ENCODE measurements at regions not wholly inside any gene's neighbourhood (a gene's known extent, or its start where the extent isn't known, plus 50 kb on each side); places are given as distances from the start of the nearest gene placed in this dataset.

DNA sequence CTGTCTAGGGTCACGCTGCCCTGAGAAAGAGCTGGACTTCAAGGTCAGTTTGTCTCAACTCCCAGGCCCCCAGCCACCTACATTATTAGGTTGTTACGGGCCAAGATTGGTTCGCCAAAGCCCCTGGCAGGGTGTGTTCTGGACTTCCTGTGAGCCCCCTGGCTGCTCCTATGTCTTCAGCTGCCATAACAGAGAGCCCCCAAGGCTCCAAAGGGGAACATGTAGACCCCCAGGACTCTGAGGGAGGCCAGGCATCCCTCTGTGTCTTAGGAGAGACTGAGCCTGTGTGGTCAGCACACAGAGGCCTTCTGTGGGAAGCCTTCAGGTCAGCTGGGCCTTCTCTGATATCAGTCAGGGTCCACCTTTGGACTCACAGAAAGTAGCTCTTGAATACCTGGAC, 58.3 kb downstream of the INHBB start:
- Histone ChIP-seq H3K27me3 (no peaks in the 10 kb centered on the region), H3K36me3 (no peaks in the 10 kb centered on the region), H3K27ac (no peak overlapping the region), H3K9me3 (peaks cover 0 to 9% of the 10 kb centered on the region in 2 donors), H3K4me1 (no peaks in the 10 kb centered on the region), H3K4me3 (no peak overlapping the region)
- intact Hi-C loops (cut with DNase I), result no loop called here
- TF ChIP-seq, protein P1, sequence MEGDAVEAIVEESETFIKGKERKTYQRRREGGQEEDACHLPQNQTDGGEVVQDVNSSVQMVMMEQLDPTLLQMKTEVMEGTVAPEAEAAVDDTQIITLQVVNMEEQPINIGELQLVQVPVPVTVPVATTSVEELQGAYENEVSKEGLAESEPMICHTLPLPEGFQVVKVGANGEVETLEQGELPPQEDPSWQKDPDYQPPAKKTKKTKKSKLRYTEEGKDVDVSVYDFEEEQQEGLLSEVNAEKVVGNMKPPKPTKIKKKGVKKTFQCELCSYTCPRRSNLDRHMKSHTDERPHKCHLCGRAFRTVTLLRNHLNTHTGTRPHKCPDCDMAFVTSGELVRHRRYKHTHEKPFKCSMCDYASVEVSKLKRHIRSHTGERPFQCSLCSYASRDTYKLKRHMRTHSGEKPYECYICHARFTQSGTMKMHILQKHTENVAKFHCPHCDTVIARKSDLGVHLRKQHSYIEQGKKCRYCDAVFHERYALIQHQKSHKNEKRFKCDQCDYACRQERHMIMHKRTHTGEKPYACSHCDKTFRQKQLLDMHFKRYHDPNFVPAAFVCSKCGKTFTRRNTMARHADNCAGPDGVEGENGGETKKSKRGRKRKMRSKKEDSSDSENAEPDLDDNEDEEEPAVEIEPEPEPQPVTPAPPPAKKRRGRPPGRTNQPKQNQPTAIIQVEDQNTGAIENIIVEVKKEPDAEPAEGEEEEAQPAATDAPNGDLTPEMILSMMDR (IDR thresholded peaks at IDR 0.05), result no peak
- DNase-seq (ENCODE audit: low spot score in 2 of 2), result no peak

DNA sequence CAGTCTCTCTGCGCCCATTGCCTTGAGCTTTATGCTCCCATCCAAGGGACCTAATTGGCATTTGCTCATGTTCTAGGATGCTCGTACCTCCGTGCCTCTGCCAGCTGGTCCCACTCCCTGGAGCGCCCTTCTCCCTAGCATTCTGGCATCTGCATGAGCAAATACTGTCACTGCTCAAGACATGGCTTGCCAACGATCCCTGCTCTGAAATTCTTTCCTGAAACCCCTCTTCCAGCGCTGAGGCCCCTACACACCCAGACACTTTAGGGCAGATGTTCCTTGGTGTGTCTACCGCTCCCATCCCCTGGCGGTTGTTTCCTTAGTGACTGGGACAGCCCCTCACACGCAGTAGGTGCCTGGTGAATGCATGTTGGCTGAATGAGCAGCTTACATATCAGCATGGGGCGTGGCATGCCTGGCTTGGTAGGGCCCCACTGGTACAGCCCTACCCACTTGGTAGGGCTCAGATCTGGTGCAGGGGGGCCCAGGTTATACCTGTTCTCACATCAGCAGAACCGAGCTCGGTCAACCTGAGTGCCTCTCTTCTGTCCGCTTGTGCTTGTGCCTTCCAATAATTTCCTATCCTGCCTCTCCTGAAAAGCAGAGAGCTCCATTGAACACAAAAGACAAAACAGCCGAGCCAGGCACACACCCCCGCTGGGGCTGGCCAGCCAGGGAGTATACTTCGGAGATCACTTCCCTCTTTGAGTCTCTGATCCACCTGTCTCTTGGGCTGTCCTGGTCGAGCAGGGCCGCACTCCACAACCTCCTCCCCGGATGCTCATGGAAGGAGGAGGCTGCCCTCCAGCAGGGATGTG, 59.2 kb downstream of the INHBB start:
- DNase-seq (ENCODE audit: low spot score in 2 of 2), result no peak
- TF ChIP-seq, protein P1 (IDR thresholded peaks at IDR 0.05), result no peak
- no peaks in the 10 kb centered on the region for H3K4me1 ChIP-seq
- H3K4me3 ChIP-seq, result no peak overlapping the region
- H3K36me3 ChIP-seq, result no peaks in the 10 kb centered on the region
- no peak overlapping the region for H3K27ac ChIP-seq
- no peaks in the 10 kb centered on the region for H3K27me3 ChIP-seq
- peaks cover 0 to 13% of the 10 kb centered on the region in 2 donors for H3K9me3 ChIP-seq
- intact Hi-C loops (cut with DNase I), result no loop called here

DNA sequence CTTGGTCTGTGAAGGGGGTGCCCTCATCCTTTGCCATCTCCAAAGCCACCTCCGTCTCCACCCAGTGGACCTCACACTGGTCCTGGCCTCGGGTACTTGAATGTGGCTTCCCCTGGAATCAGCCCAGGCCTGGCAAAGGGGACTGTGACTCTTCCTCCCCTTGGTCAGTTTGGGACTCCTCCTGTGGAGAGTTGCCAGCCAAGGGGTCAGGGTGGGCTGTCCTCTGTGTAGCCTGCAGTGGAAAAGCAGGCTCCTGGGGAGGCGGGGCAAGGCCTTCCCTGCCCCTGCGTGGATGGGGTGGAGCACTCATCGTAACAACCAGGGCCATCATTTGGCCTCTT, 59.8 kb downstream of the INHBB start:
- Histone ChIP-seq H3K9me3 (peaks cover 0 to 13% of the 10 kb centered on the region in 2 donors), H3K4me1 (no peaks in the 10 kb centered on the region), H3K27ac (no peak overlapping the region), H3K4me3 (no peak overlapping the region), H3K36me3 (no peaks in the 10 kb centered on the region), H3K27me3 (no peaks in the 10 kb centered on the region)
- DNase-seq (ENCODE audit: low spot score in 2 of 2), result no peak
- TF ChIP-seq, protein P1 (IDR thresholded peaks at IDR 0.05), result no peak
- intact Hi-C loops (cut with DNase I), result no loop called here

DNA sequence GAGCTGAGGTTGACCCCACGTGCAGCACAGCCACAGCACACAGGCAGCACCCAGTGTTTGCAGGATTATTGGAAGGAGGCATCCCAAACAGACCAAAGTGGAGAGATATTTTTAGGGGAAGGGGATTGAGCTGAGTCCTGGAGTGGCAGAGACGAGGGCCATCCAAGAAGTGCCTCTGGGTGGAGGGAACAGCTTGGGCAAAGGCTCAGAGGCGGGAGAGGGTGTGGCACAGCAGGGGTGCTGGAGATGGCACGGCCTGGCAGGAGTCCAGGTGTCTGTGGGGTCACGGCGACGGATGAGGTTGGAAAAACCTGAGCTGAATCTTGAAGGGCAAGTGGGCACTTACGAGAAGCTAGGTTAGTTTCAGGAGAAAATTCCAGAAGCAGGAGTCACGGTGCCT, 60.6 kb downstream of the INHBB start:
- intact Hi-C loops (cut with DNase I), result no loop called here

DNA sequence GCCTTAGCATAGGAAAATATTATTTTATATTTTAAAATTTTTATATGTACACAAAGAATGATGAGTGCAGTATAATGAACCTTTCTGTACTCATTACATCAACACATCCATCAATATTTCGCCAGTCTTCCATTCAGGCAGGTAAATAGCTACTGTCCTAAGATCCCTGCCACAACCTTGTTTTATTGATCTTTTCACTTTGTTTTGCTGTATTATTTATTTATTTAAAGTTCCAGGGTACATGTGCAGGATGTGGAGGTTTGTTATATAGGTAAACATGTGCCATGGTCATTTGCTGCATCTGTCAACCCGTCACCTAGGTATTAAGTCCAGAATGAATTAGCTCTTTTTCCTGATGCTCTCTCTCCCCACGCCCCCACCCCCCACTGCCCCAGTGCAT, 64.6 kb downstream of the INHBB start:
- intact Hi-C loops (cut with DNase I), result no loop called here
- no peak overlapping the region for H3K4me3 ChIP-seq
- TF ChIP-seq, protein P1 (IDR thresholded peaks at IDR 0.05), result no peak

More for the DNA sequence above, 60.6 kb downstream of the INHBB start:
- Histone ChIP-seq H3K27me3 (no peaks in the 10 kb centered on the region), H3K9me3 (peaks cover 0 to 13% of the 10 kb centered on the region in 2 donors), H3K4me3 (no peak overlapping the region), H3K36me3 (no peaks in the 10 kb centered on the region), H3K4me1 (no peaks in the 10 kb centered on the region), H3K27ac (no peak overlapping the region)
- no peak for DNase-seq (ENCODE audit: low spot score in 2 of 2)
- TF ChIP-seq, protein P1 (IDR thresholded peaks at IDR 0.05), result no peak

More for the DNA sequence above, 64.6 kb downstream of the INHBB start:
- Histone ChIP-seq H3K27me3 (no peaks in the 10 kb centered on the region), H3K36me3 (no peaks in the 10 kb centered on the region), H3K4me1 (no peaks in the 10 kb centered on the region), H3K27ac (no peak overlapping the region), H3K9me3 (peaks cover 0 to 18% of the 10 kb centered on the region in 2 donors)
- DNase-seq (ENCODE audit: low spot score in 2 of 2), result no peak

All from ascending aorta (tissue), 2 donors.